Sigmoid colon (tissue), 4 donors: ENCODE measurements at regions not wholly inside any gene's neighbourhood (a gene's known extent, or its start where the extent isn't known, plus 50 kb on each side); places are given as distances from the start of the nearest gene placed in this dataset.

Source experiments
- EP300 ChIP-seq, 4 donors: sonication (generic); formaldehyde crosslinking; IDR thresholded peaks; one replicate each; pipeline ENCODE4 v1.6.1; 2017; ENCODE audit warnings: antibody characterized with exemption in 4 of 4
- TF ChIP-seq, protein P1 (sequence below), 4 experiments: fragments of 450-650 bp in 3 of 4; fragments of 200-600 bp in 1 of 4; IDR thresholded peaks; one replicate each; pipeline ENCODE4 v1.5.1; 2016 to 2019; ENCODE audit warnings: antibody characterized with exemption in 4 of 4, mild to moderate bottlenecking in 3 of 4, moderate library complexity in 2 of 4

DNA sequence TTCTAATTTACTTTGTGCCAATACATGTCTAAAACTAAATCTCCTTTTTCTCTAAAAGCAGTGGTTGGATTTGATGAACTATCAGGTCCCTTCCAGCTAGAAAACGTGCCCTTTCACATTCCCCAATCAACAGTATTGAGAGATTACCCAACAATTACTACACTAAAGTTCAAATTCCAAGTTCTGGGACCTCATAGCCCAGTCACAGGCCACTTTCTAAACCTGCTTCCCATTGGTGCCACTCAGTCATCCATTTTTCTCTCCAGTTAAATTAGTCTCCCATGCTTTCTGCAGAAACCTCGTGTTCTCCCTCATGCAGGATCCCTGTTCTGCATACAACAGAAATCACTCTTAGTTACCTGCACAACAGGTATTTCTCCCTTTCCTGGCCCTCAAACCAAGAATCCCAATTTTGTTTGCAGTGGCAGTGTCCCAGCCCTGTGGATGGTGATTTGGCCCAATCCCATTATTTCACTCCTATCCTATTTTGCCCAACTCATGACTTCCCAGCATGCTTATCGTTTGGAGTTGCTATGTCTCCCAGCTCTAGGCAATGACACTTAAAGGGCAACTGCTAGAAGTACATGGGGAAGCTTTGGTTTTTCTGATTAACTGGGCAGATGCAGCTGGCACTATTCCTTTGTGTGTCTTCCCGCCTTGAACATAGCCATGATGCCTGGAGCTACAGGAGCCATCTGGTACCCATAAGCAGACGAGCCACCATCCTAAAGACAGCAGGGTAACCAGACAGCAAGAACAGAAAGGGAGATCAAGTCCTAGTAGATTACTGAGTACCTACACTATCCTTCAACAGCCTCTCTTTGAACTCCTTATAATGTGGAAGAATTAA is 224.2 kb downstream of the MINAR1 start:
- TF ChIP-seq, protein P1, sequence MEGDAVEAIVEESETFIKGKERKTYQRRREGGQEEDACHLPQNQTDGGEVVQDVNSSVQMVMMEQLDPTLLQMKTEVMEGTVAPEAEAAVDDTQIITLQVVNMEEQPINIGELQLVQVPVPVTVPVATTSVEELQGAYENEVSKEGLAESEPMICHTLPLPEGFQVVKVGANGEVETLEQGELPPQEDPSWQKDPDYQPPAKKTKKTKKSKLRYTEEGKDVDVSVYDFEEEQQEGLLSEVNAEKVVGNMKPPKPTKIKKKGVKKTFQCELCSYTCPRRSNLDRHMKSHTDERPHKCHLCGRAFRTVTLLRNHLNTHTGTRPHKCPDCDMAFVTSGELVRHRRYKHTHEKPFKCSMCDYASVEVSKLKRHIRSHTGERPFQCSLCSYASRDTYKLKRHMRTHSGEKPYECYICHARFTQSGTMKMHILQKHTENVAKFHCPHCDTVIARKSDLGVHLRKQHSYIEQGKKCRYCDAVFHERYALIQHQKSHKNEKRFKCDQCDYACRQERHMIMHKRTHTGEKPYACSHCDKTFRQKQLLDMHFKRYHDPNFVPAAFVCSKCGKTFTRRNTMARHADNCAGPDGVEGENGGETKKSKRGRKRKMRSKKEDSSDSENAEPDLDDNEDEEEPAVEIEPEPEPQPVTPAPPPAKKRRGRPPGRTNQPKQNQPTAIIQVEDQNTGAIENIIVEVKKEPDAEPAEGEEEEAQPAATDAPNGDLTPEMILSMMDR (IDR thresholded peaks at IDR 0.05), result no peak
- TF ChIP-seq EP300 (IDR thresholded peaks at IDR 0.05), result no peak
